ENCODE measurements at regions not wholly inside any gene's neighbourhood (a gene's known extent, or its start where the extent isn't known, plus 50 kb on each side); places are given as distances from the start of the nearest gene placed in this dataset.
"Not testable (repeated sequence)": the region's sequence is repeated elsewhere in the genome, so short reads cannot be mapped to it uniquely, and the experiment has no call there.

GRCh38 chr12:17116538-17116937 lies 510.6 kb upstream of the LMO3 start:
- not testable (repeated sequence) for TF ChIP-seq CTCF, POLR2A (IDR thresholded peaks at IDR 0.05)

Measured in uterus (tissue), 2 donors.